Esophagus (tissue), 2 donors: ENCODE measurements at regions not wholly inside any gene's neighbourhood (a gene's known extent, or its start where the extent isn't known, plus 50 kb on each side); places are given as distances from the start of the nearest gene placed in this dataset.
"Not testable (repeated sequence)": the region's sequence is repeated elsewhere in the genome, so short reads cannot be mapped to it uniquely, and the experiment has no call there.

Experiments used
- H3K27ac ChIP-seq, 2 donors: one replicate each; pipeline ENCODE4 v1.5.1; 2013; ENCODE audit warnings: low read depth in 2 of 2, mild to moderate bottlenecking in 2 of 2, inconsistent platforms in 1 of 2, low read length in 1 of 2, moderate library complexity in 1 of 2
- H3K27me3 ChIP-seq, 2 donors: one replicate each; pipeline ENCODE4 v1.6.1; 2013; ENCODE audit warnings: low read length in 2 of 2, control low read depth in 1 of 2, mild to moderate bottlenecking in 1 of 2; ENCODE audit not compliant: insufficient read depth in 2 of 2, control insufficient read depth in 1 of 2
- H3K36me3 ChIP-seq, 2 donors: one replicate each; pipeline ENCODE4 v1.6.1; 2013; ENCODE audit warnings: low read length in 1 of 2; ENCODE audit not compliant: control insufficient read depth in 2 of 2, insufficient read depth in 2 of 2
- H3K4me1 ChIP-seq, 2 donors: one replicate each; pipeline ENCODE4 v1.6.1; 2013; ENCODE audit warnings: low read length in 1 of 2; ENCODE audit not compliant: control insufficient read depth in 2 of 2, insufficient read depth in 2 of 2
- H3K4me3 ChIP-seq, 2 donors: one replicate each; pipeline ENCODE4 v1.5.1; 2013; ENCODE audit warnings: low read length in 2 of 2, mild to moderate bottlenecking in 2 of 2, low read depth in 1 of 2, moderate library complexity in 1 of 2
- H3K9me3 ChIP-seq, 2 donors: one replicate each; pipeline ENCODE4 v1.6.1; 2013; ENCODE audit warnings: mild to moderate bottlenecking in 2 of 2, low read depth in 1 of 2, low read length in 1 of 2, moderate library complexity in 1 of 2; ENCODE audit not compliant: control insufficient read depth in 2 of 2, insufficient read depth in 1 of 2
- WGBS, 2 donors: extraction: QIAGEN DNeasy Blood & Tissue Kit; methylation state at CpG; one replicate each; pipeline ENCODE4 v1.1.7; 2013; 5-methylcytosine and 5-hydroxymethylcytosine counted together
- donor health status: healthy with polysubstance abuse.
- donor health status: Bipolar disorder and iron deficiency.

- H3K9me3 ChIP-seq = no peaks in the 10 kb centered on the region
- no peaks in the 10 kb centered on the region for H3K36me3 ChIP-seq
- H3K27me3 ChIP-seq = no peaks in the 10 kb centered on the region
- H3K27ac ChIP-seq = no peak overlapping the region
- H3K4me1 ChIP-seq = no peaks in the 10 kb centered on the region
- no peak overlapping the region for H3K4me3 ChIP-seq
- WGBS, 2 donors = 87% methylated on average over 2 of the region's 2 CpGs
Observed at GRCh38 chr9:81072758-81073157, 616.6 kb downstream of the TLE1 start.

DNA sequence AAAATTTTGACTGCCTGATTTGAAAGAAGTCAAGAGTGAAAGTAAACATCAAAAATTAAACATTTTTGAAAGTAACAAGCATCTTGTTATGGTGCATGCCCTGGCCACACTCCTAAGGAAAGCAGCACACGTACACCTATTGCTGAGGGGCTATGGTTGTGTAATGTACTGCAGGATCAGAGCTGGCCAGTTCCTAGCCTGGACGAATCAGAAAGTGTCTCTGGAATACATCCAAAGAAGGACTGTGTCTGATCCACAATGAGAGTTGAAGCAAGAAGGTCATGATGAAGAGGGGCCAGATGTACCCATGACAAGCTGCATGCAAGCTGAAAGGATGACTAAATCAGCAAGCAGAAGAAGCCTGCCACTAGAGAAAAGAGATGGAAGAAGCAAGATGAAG lies 618.2 kb downstream of the TLE1 start:
- WGBS, 2 donors = 31 to 58% methylated on average over 2 of the region's 2 CpGs
- Histone ChIP-seq H3K27me3 (no peaks in the 10 kb centered on the region), H3K4me1 (no peaks in the 10 kb centered on the region), H3K9me3 (no peaks in the 10 kb centered on the region), H3K36me3 (no peaks in the 10 kb centered on the region), H3K4me3 (no peak overlapping the region), H3K27ac (no peak overlapping the region)

- Histone ChIP-seq H3K36me3 (no peaks in the 10 kb centered on the region), H3K27me3 (no peaks in the 10 kb centered on the region), H3K27ac (no peak overlapping the region), H3K9me3 (no peaks in the 10 kb centered on the region), H3K4me3 (no peak overlapping the region), H3K4me1 (no peaks in the 10 kb centered on the region)
- 77 to 88% methylated on average over 9 of the region's 9 CpGs for WGBS, 2 donors
Observed at GRCh38 chr9:81070689-81071088, 618.7 kb downstream of the TLE1 start.

DNA sequence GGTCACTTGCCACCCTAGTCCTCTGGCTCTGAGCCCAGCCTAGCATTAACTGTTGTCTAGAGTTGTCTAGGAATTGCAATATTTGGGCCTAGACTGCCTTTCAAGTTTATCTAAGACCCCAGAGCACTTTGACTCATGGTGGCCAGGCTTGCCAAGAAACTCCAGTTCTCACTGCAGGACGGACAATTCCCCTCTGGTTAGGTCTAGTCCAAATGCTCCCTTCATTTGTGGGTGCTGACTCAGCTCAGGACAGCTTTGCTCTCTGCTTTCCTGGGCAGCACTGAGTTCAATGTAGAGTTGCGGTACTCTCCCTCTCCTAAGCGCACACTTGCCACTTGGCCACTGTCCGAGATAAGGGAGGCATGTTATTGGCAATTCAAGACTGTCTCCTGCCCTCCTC lies 619.4 kb downstream of the TLE1 start:
- WGBS, 2 donors = 82 to 85% methylated on average over 4 of the region's 4 CpGs
- H3K36me3 ChIP-seq = no peaks in the 10 kb centered on the region
- no peaks in the 10 kb centered on the region for H3K9me3 ChIP-seq
- no peak overlapping the region for H3K27ac ChIP-seq
- H3K27me3 ChIP-seq = no peaks in the 10 kb centered on the region
- no peak overlapping the region for H3K4me3 ChIP-seq
- H3K4me1 ChIP-seq = no peaks in the 10 kb centered on the region

GRCh38 chr9:81069038-81069795 lies 620.1 kb downstream of the TLE1 start:
- Histone ChIP-seq H3K27me3 (no peaks in the 10 kb centered on the region), H3K36me3 (no peaks in the 10 kb centered on the region), H3K9me3 (no peaks in the 10 kb centered on the region), H3K27ac (no peak overlapping the region), H3K4me3 (no peak overlapping the region), H3K4me1 (no peaks in the 10 kb centered on the region)
- WGBS, 2 donors = 89 to 100% methylated on average over 3 of the region's 3 CpGs

DNA sequence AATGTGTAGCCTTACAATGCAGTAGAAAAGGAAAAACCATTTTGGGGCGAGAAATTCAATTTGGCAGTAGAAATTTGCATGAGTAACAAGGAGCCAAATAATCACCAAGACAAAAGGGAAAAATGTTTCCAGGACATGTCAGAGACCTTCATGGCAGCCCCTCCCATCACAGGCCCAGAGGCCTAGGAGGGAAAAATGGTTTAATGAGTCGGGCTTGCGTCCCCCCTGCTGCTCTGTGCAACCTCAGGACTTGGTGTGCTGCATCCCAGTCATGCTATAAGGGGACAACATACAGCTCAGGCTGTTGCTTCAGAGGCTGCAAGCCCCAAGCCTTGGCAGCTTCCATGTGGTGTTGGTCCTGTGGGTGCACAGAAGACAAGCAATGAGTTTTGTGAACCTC lies 626.4 kb downstream of the TLE1 start:
- H3K27ac ChIP-seq, H3K27me3 ChIP-seq, H3K36me3 ChIP-seq, H3K4me3 ChIP-seq, H3K4me1 ChIP-seq, H3K9me3 ChIP-seq: not testable (repeated sequence)
- 61 to 90% methylated on average over 3 of the region's 3 CpGs for WGBS, 2 donors

- Histone ChIP-seq H3K36me3 (no peaks in the 10 kb centered on the region), H3K4me1 (no peaks in the 10 kb centered on the region), H3K27me3 (no peaks in the 10 kb centered on the region), H3K27ac (no peak overlapping the region), H3K9me3 (peaks cover 0 to 6% of the 10 kb centered on the region in 2 donors), H3K4me3 (no peak overlapping the region)
- WGBS, 2 donors = 62 to 72% methylated on average over 2 of the region's 2 CpGs
Observed at GRCh38 chr9:81058782-81059181, 630.6 kb downstream of the TLE1 start.

DNA sequence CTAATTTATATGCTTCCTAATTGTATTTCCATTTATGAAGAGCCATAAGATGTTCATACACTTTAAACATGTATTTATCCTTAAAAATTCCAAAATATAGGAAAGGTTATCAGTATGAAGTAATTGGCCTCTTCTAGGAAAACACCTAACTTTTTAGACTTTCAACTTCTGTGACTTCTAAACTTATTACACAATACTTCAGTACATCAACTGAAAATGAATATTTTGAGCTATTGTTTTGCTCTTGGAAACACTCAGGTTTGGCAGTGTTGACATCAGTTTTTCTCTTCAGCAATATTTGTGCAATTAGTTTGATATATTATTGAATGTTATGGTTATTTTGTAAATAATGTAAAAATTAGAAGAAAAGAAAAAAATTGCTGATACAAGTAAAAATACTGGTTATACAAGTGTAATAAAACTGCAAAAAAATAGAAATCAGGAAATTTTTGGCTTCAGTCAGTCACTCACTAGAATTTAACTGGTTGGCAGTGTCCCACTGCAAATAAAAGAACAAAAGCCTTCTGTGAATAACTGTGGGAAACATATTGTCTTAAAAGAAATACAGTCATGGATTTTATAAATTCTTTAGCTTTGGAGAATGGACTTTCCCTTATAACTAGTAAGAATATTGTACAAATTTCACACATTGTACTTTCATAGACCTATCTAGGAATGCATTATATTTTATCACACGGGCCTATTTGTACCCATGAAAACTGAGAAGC lies 635.9 kb downstream of the TLE1 start:
- H3K27ac ChIP-seq = no peak overlapping the region
- no peak overlapping the region for H3K4me3 ChIP-seq
- no peaks in the 10 kb centered on the region for H3K4me1 ChIP-seq
- WGBS, 2 donors = 44 to 58% methylated on average over 1 of the region's 1 CpG
- H3K36me3 ChIP-seq = no peaks in the 10 kb centered on the region
- no peaks in the 10 kb centered on the region for H3K27me3 ChIP-seq
- no peaks in the 10 kb centered on the region for H3K9me3 ChIP-seq

GRCh38 chr9:81052846-81053245 lies 636.5 kb downstream of the TLE1 start:
- 42 to 58% methylated on average over 1 of the region's 1 CpG for WGBS, 2 donors
- Histone ChIP-seq H3K4me1 (no peaks in the 10 kb centered on the region), H3K4me3 (no peak overlapping the region), H3K27me3 (no peaks in the 10 kb centered on the region), H3K27ac (no peak overlapping the region), H3K9me3 (no peaks in the 10 kb centered on the region), H3K36me3 (no peaks in the 10 kb centered on the region)

GRCh38 chr9:81047280-81047679 lies 642.1 kb downstream of the TLE1 start:
- no peaks in the 10 kb centered on the region for H3K4me1 ChIP-seq
- H3K36me3 ChIP-seq = no peaks in the 10 kb centered on the region
- H3K27me3 ChIP-seq = no peaks in the 10 kb centered on the region
- H3K4me3 ChIP-seq = no peak overlapping the region
- 96 to 98% methylated on average over 1 of the region's 1 CpG for WGBS, 2 donors
- no peak overlapping the region for H3K27ac ChIP-seq
- no peaks in the 10 kb centered on the region for H3K9me3 ChIP-seq
